ENCODE measurements at regions not wholly inside any gene's neighbourhood (a gene's known extent, or its start where the extent isn't known, plus 50 kb on each side); places are given as distances from the start of the nearest gene placed in this dataset.

DNA sequence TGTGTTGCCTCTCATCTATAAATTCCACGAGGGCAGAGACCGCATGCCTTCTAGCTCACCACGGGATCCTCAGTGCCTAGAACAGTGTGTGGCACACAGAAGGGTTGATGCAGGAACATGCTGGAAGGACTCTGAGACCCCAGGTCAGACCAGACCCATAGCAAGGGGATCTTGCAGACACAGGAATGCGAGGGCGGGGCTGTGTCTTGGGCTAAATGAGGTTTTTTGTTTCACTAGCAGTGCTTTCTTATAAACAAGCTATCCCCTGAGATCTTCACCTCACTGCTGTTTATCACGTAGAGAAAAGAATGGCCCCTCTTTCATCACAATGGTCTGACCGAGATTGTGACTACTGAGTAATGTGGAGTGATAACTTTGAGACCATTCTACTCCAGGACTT lies 122.4 kb downstream of the IRX2 start:
- H3K9me3 ChIP-seq: no peaks in the 10 kb centered on the region
- DNase-seq (no peak), ATAC-seq (no peak)
- no peak overlapping the region for H3K4me3 ChIP-seq
- H3K36me3 ChIP-seq (ENCODE audit: low read depth): no peaks in the 10 kb centered on the region
- TF ChIP-seq, protein P1, sequence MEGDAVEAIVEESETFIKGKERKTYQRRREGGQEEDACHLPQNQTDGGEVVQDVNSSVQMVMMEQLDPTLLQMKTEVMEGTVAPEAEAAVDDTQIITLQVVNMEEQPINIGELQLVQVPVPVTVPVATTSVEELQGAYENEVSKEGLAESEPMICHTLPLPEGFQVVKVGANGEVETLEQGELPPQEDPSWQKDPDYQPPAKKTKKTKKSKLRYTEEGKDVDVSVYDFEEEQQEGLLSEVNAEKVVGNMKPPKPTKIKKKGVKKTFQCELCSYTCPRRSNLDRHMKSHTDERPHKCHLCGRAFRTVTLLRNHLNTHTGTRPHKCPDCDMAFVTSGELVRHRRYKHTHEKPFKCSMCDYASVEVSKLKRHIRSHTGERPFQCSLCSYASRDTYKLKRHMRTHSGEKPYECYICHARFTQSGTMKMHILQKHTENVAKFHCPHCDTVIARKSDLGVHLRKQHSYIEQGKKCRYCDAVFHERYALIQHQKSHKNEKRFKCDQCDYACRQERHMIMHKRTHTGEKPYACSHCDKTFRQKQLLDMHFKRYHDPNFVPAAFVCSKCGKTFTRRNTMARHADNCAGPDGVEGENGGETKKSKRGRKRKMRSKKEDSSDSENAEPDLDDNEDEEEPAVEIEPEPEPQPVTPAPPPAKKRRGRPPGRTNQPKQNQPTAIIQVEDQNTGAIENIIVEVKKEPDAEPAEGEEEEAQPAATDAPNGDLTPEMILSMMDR (IDR thresholded peaks at IDR 0.05): no peak
- H3K4me1 ChIP-seq (ENCODE audit: low read depth): no peaks in the 10 kb centered on the region
- intact Hi-C loops (cut with DNase I, micrococcal nuclease): no loop called here

DNA sequence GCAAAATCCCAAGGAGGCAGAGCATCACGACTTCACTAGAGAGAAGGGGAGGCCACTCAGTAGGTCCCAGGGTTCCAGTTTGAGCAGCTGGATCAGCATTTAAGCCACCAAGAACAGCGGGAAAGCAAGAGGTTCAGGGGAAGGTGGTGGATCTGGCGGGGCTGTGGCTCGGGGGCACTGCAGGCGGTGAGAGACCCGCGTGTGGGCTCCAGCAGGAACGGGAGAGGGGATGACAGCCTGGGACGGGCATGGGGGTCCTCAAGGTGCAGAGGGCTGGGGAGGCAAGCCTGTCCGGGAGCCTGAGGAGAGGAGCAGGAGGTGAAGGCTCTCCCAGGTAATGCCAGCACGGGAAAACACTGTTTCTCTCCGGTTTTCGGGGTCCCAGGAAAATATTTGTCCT lies 123.6 kb downstream of the IRX2 start:
- TF ChIP-seq, protein P1 (IDR thresholded peaks at IDR 0.05): no peak
- no peak for DNase-seq

DNA sequence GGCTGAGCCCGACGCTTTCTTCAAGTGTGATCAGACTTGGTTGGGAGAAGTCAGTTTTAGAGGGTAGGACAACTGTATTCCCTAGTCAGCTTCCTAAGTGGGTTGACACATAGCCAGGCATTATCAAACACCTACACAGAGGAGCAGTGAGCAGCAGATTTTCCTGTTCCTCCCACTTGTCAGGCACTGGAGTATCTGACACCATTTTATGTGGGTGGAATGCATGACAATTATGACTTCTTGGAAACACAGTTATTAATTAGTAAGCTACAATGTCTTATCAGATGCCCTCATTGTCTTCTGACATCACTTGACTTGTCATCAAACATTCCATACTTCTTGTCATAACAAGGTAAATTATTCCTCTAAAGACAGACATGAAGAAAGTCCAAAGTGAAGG lies 124.9 kb downstream of the IRX2 start:
- no peak for DNase-seq
- TF ChIP-seq, protein P1 (IDR thresholded peaks at IDR 0.05): no peak
- H3K4me1 ChIP-seq (ENCODE audit: low read depth): no peaks in the 10 kb centered on the region
- no peaks in the 10 kb centered on the region for H3K9me3 ChIP-seq
- intact Hi-C loops (cut with DNase I, micrococcal nuclease): no loop called here
- no peak overlapping the region for H3K4me3 ChIP-seq
- ATAC-seq: no peak
- no peaks in the 10 kb centered on the region for H3K36me3 ChIP-seq (ENCODE audit: low read depth)

More for the DNA sequence above, 123.6 kb downstream of the IRX2 start:
- no peak for ATAC-seq
- H3K9me3 ChIP-seq: no peaks in the 10 kb centered on the region
- no peaks in the 10 kb centered on the region for H3K36me3 ChIP-seq (ENCODE audit: low read depth)
- H3K4me1 ChIP-seq (ENCODE audit: low read depth): no peaks in the 10 kb centered on the region
- intact Hi-C loops (cut with DNase I, micrococcal nuclease): no loop called here
- no peak overlapping the region for H3K4me3 ChIP-seq

DNA sequence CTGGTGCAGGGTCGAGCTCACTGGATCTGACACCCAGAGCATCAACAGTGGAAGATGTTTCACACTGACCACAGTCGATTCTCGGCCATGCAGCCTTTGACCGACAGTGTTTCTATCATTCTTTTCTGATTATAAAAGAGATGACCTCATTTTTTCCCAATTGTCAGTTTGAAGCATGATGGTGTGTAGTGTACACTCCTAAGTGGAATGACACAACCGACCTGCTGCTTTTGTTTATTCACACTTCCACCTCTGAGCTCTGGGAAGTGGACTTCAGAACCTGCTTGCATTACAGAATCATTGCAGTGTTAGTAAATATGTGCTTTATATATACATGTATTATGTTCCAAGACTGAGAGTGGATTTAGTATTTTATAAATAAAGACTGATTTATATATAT lies 128.6 kb downstream of the IRX2 start:
- no peak for ATAC-seq
- Histone ChIP-seq H3K4me1 (ENCODE audit: low read depth) (no peaks in the 10 kb centered on the region), H3K4me3 (no peak overlapping the region), H3K9me3 (no peaks in the 10 kb centered on the region), H3K36me3 (ENCODE audit: low read depth) (no peaks in the 10 kb centered on the region)
- TF ChIP-seq, protein P1 (IDR thresholded peaks at IDR 0.05): no peak
- DNase-seq: no peak
- intact Hi-C loops (cut with DNase I, micrococcal nuclease): no loop called here

DNA sequence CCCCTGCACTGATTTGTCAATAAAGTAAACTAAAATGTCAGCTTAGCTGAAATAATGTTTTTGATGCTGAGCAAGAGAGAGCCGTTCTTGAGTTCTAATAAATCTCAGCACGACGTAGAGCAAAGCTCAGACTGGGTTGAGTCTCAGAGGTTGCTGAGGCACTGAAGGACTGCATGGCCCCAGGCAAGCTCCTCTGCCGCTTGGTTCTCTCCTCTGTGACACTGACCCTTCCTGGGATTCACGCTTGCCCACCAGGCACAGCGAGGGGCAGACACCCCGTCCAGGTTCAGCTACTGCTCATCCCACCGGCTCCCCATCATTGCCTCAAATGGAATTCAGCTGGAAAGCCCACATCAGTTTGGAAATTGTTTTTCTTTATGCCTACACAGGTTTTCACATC lies 129.8 kb downstream of the IRX2 start:
- DNase-seq (no peak), ATAC-seq (no peak)
- Histone ChIP-seq H3K4me1 (ENCODE audit: low read depth) (no peaks in the 10 kb centered on the region), H3K36me3 (ENCODE audit: low read depth) (no peaks in the 10 kb centered on the region), H3K9me3 (no peaks in the 10 kb centered on the region), H3K4me3 (no peak overlapping the region)
- intact Hi-C loops (cut with DNase I, micrococcal nuclease): no loop called here
- TF ChIP-seq, protein P1 (IDR thresholded peaks at IDR 0.05): no peak

DNA sequence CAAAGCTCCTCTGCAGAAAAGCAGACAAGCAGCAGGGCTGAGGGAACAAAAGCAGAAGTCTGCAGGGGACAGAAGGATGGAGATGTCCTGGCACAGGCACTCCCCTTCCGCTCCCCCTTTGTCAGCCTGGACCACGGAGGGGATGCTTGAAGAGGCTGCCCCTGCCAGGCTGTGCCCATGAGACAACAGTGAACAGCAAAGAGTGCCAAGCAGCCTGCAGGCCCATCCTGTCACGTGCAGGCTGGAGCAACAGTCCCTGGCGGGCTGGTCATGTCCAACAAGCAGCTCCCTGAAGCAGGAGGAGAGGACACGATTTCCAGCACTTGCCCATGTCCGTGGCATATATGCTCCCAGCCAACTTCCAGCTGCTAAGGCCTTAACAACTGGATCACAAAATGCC lies 132.3 kb downstream of the IRX2 start:
- intact Hi-C loops (cut with DNase I, micrococcal nuclease): no loop called here
- H3K9me3 ChIP-seq: no peaks in the 10 kb centered on the region
- H3K4me3 ChIP-seq: no peak overlapping the region
- ATAC-seq (no peak), DNase-seq (no peak)
- no peaks in the 10 kb centered on the region for H3K36me3 ChIP-seq (ENCODE audit: low read depth)
- H3K4me1 ChIP-seq (ENCODE audit: low read depth): no peaks in the 10 kb centered on the region
- TF ChIP-seq, protein P1 (IDR thresholded peaks at IDR 0.05): no peak

Measured in mucosa of descending colon (tissue), 3 donors.